AG08396 (cell line): ENCODE measurements at regions not wholly inside any gene's neighbourhood (a gene's known extent, or its start where the extent isn't known, plus 50 kb on each side); places are given as distances from the start of the nearest gene placed in this dataset.
"Not testable (repeated sequence)": the region's sequence is repeated elsewhere in the genome, so short reads cannot be mapped to it uniquely, and the experiment has no call there.

Experiments
- DNase-seq: peaks from one replicate; pipeline ENCODE4 v3.0.0; 2012; ENCODE audit warnings: low spot score, mixed read lengths

- no peak for DNase-seq
Measured at GRCh38 chr5:99059685-99060084, 130.9 kb upstream of the CHD1 start.

DNA sequence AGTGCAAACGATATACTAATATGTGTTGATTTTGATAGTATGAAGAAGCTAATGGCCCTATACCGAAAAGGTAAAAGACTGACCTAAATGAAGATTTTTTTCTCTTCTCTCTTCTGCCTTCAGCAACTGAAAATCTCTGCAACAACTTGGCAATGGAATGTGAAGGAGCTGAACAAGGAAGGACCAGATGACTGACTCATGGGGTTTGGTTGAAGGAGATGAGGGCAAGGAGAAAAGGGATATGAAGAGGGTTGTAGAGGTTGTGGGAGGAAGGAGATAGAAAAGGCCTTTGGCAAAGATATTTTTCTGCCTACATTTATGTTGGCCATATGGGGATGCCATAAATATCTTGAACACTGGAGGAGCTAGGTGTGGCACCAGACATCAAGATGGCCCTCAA lies 129.7 kb upstream of the CHD1 start:
- DNase-seq: no peak

DNA sequence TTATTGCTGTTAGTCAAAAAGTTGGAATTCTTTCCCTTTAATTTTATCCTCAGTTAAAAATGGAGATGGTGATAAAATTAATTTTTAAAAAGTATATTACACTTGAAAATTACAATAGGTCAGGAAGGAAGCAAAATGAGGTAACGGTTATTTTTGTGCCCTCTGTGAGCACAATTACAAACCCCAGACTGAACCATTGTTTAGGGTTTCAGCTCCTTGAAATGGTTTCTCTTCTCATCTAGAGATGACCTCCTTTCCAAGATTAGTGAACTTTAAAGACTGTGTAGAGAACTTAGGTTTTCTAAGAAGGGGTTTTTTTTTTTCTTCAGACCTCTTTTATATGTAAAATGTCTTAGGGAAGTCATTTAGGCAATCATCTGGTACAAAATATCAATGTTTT lies 126.2 kb upstream of the CHD1 start:
- DNase-seq: no peak

- DNase-seq: no peak
Measured at GRCh38 chr5:99045871-99046270, 117.1 kb upstream of the CHD1 start.

- not testable (repeated sequence) for DNase-seq
Measured at GRCh38 chr5:99043257-99043656, 114.5 kb upstream of the CHD1 start.

GRCh38 chr5:99037668-99038067 lies 108.9 kb upstream of the CHD1 start:
- DNase-seq: no peak

DNA sequence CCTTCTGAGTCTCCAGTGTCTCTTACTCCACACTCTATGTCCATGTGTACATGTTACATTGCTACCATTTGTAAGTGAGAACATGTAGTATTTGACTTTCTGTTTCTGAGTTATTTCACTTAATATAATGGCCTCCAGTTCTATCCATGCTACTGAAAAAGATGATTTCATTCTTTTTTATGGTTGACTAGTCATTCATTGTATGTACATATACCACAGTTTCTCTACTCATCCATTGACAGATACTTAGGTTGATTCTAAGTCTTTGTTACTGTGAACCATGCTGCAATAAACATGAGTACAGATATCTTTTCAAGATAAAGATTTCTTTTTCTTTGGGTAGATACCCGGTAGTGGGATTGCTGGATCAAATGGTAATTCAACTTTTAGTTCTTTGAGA lies 107.1 kb upstream of the CHD1 start:
- no peak for DNase-seq

DNA sequence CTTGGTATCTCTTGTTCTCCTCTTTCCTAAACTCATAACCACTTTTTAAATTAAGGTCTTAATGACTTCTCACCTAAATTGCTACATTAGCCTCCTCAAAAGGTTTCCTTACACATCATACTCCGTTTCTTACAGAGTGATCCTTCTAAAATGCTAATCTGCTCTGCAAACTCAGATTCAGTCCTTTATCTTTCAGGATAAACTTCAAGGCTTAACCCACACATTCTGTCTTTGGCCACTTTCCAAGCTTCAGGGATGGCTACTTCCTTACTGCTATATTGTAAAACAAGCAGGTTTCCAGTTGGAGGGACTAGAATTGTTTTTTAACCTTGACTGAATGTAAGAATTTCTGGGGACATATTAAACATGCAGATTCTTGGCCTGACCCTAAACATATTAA lies 105.5 kb upstream of the CHD1 start:
- DNase-seq: no peak

DNA sequence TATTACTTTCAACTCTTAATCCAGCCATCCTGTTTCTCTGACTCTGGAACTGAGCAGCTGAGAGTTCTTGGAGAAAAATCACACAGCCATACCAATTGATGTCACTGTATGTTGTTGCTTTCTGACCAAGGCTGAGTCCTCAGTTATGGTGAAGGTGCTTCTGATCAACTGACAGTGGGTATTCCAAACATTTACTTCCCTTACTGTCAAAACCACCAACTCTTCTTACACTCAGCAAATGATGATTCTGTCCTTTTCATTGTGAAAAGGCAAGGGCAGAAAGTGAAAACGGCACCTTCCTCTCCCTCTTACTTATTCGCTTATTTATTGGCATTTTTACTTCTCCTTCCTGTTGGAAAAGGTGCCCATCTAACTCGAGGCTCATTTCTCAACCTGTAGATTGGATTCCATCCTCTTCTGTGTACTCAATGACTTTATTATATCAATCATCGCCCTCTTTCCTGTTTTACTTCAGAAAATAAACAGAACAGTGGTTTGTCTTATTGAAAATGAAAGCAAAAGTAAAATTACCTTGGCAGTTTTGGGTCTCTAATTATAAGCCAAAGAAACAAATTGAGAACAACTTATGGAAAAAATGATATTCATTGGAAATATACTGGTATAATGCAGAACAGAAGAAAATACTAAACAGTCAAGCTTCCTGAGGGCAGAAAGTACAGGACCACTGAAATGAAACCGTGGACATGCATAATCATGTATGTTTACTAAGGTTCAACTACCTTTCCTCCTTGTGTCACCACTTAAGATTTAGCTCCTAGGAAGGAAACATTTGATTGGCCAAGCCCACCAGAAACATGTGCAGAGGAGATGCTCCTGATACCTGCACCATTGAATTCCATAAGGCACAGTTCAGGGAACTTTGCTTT lies 104.5 kb upstream of the CHD1 start:
- DNase-seq: no peak

GRCh38 chr5:99032234-99033013 lies 103.6 kb upstream of the CHD1 start:
- peak; percentile 69 for DNase-seq

- no peak for DNase-seq
Measured at GRCh38 chr5:99030906-99031440, 102.2 kb upstream of the CHD1 start.

GRCh38 chr5:99029172-99029571 lies 100.4 kb upstream of the CHD1 start:
- DNase-seq: no peak

GRCh38 chr5:99028170-99028569 lies 99.4 kb upstream of the CHD1 start:
- DNase-seq: not testable (repeated sequence)

- DNase-seq: no peak
Measured at GRCh38 chr5:99025298-99026045, 96.7 kb upstream of the CHD1 start.

DNA sequence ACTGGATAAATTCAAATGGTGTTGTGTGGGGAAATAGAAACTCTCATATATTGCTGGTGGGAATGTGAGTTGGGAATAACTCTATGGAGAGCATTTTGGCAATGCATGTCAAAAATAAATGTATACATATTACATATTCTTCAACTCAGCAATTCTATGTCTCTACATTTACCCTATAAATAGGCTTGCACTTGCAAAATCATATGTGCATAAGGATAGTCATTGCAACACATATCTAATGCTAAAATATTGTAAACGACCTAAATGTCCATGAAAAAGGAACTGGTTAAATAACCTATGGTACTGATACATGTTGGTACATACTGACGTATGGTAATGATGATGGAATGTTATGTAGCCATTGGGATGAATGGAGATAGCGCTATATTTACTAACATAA lies 94.5 kb upstream of the CHD1 start:
- no peak for DNase-seq

GRCh38 chr5:99022250-99022649 lies 93.4 kb upstream of the CHD1 start:
- DNase-seq: no peak

- no peak for DNase-seq
Measured at GRCh38 chr5:99020698-99021048, 91.9 kb upstream of the CHD1 start.

DNA sequence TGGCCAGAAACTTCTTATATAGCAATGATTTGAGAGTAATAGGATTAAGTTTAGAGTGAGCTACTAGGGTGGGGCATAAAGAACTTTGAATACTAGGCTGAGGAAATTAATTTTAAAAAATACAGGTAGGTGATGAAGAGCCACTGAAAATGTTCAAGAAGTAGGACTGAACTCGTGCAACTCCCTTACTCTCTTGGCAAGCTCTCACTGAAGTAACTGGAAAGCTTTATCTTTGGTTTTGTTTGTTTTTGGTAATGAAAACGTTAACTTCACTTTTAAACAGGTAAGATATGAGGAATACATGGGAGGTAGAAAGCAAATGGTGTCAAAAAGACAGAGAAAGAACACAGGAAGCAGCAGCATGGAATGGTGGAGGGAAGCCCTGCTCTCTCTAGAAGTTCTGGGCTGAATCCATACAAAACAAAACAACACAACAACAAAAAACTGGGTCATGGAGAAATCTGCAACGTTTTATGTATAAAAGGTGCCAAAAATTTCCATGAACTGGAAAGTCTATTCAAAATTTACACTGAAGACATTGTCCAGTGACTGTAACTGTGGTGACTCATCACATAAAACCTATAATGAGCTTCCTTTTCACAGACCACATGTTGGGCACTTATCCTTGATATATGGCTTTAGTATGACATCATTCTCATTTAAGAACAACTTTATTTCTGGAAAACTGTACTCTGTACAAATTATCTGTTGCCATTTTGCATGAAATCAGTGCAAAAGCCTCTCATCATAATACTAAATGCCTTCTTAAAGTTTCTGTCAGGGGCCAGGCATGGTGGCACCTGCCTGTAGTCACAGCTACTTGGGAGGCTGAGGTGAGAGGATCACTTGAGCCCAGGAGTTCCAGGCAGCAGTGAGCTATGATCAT lies 91.2 kb upstream of the CHD1 start:
- DNase-seq: peak; percentile 41

GRCh38 chr5:99019254-99019653 lies 90.4 kb upstream of the CHD1 start:
- no peak for DNase-seq

GRCh38 chr5:99010294-99010693 lies 81.5 kb upstream of the CHD1 start:
- no peak for DNase-seq

- not testable (repeated sequence) for DNase-seq
Measured at GRCh38 chr5:99008009-99008408, 79.2 kb upstream of the CHD1 start.
